DOHH2 (cell line): ENCODE measurements at regions not wholly inside any gene's neighbourhood (a gene's known extent, or its start where the extent isn't known, plus 50 kb on each side); places are given as distances from the start of the nearest gene placed in this dataset.

ENCODE experiments used
- EZH2phosphoT487 ChIP-seq: fragments of 200-600 bp; sonication (generic); IDR thresholded peaks from 2 replicates; pipeline ENCODE4 v1.6.1; 2017; ENCODE audit warnings: borderline replicate concordance, mild to moderate bottlenecking, antibody characterized with exemption, low read length, moderate library complexity, mixed read lengths
- TF ChIP-seq, protein P1 (sequence below): fragments of 200-600 bp; sonication (generic); IDR thresholded peaks from one replicate; pipeline ENCODE4 v1.5.1; 2014; ENCODE audit warnings: antibody characterized with exemption, mild to moderate bottlenecking, low read depth, low read length; ENCODE audit not compliant: poor library complexity, severe bottlenecking

DNA sequence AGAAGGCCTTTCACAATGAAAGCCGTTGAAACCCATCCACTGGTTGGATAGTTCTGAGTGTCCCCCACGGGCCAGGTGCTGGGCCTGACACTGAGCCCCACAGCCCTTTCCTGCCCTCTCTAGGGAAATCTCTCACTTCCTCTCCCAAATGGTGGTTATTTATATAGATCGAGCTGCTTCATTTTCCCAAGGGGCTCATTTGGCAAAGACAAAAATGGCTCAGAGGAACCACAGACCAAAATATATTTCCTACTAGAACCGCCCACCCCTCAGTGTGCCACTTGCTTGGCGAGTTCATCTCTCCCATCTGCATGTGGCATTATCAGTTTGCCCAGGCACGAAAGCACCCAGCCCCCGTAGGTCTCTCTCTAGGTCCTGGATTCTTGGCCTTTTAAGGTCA is 53.3 kb upstream of the STIM2 start:
- TF ChIP-seq, protein P1, sequence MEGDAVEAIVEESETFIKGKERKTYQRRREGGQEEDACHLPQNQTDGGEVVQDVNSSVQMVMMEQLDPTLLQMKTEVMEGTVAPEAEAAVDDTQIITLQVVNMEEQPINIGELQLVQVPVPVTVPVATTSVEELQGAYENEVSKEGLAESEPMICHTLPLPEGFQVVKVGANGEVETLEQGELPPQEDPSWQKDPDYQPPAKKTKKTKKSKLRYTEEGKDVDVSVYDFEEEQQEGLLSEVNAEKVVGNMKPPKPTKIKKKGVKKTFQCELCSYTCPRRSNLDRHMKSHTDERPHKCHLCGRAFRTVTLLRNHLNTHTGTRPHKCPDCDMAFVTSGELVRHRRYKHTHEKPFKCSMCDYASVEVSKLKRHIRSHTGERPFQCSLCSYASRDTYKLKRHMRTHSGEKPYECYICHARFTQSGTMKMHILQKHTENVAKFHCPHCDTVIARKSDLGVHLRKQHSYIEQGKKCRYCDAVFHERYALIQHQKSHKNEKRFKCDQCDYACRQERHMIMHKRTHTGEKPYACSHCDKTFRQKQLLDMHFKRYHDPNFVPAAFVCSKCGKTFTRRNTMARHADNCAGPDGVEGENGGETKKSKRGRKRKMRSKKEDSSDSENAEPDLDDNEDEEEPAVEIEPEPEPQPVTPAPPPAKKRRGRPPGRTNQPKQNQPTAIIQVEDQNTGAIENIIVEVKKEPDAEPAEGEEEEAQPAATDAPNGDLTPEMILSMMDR: no peak
- no peak for TF ChIP-seq EZH2phosphoT487
